NCI-H1694 treated with DMSO at 0.1 percent for 48 hours (cell line): ENCODE measurements at regions not wholly inside any gene's neighbourhood (a gene's known extent, or its start where the extent isn't known, plus 50 kb on each side); places are given as distances from the start of the nearest gene placed in this dataset.

Experiments used
- DNase-seq: peaks from one replicate; lab custom pipeline; 2025; lab: John Stamatoyannopoulos, UW

GRCh38 chr2:12495247-12495868 lies 221.4 kb upstream of the TRIB2 start:
- DNase-seq = no peak

- no peak for DNase-seq
Observed at GRCh38 chr2:12498286-12498685, 218.4 kb upstream of the TRIB2 start.

GRCh38 chr2:12498704-12499103 lies 218.0 kb upstream of the TRIB2 start:
- no peak for DNase-seq

- no peak for DNase-seq
Observed at GRCh38 chr2:12500899-12501298, 215.8 kb upstream of the TRIB2 start.

GRCh38 chr2:12501469-12502158 lies 215.1 kb upstream of the TRIB2 start:
- DNase-seq = no peak

GRCh38 chr2:12502759-12503158 lies 214.0 kb upstream of the TRIB2 start:
- no peak for DNase-seq

GRCh38 chr2:12504443-12504842 lies 212.3 kb upstream of the TRIB2 start:
- no peak for DNase-seq

GRCh38 chr2:12506846-12507245 lies 209.9 kb upstream of the TRIB2 start:
- no peak for DNase-seq

GRCh38 chr2:12507295-12507694 lies 209.4 kb upstream of the TRIB2 start:
- no peak for DNase-seq

GRCh38 chr2:12510070-12510469 lies 206.7 kb upstream of the TRIB2 start:
- DNase-seq = no peak

GRCh38 chr2:12513339-12513738 lies 203.4 kb upstream of the TRIB2 start:
- DNase-seq = no peak

- no peak for DNase-seq
Observed at GRCh38 chr2:12514168-12514567, 202.6 kb upstream of the TRIB2 start.

- no peak for DNase-seq
Observed at GRCh38 chr2:12514631-12515437, 201.9 kb upstream of the TRIB2 start.

GRCh38 chr2:12515871-12516270 lies 200.9 kb upstream of the TRIB2 start:
- DNase-seq = no peak

GRCh38 chr2:12533337-12534005 lies 183.3 kb upstream of the TRIB2 start:
- DNase-seq = no peak

GRCh38 chr2:12534646-12535263 lies 182.0 kb upstream of the TRIB2 start:
- DNase-seq = no peak

GRCh38 chr2:12536976-12537375 lies 179.8 kb upstream of the TRIB2 start:
- no peak for DNase-seq

- no peak for DNase-seq
Observed at GRCh38 chr2:12538138-12538694, 178.5 kb upstream of the TRIB2 start.

- DNase-seq = no peak
Observed at GRCh38 chr2:12539336-12539735, 177.4 kb upstream of the TRIB2 start.

- DNase-seq = no peak
Observed at GRCh38 chr2:12539776-12540562, 176.8 kb upstream of the TRIB2 start.
